ENCODE measurements at regions not wholly inside any gene's neighbourhood (a gene's known extent, or its start where the extent isn't known, plus 50 kb on each side); places are given as distances from the start of the nearest gene placed in this dataset.

GRCh38 chr2:134191835-134192234, 62.0 kb upstream of the MGAT5 start:
- TF ChIP-seq, protein P1, sequence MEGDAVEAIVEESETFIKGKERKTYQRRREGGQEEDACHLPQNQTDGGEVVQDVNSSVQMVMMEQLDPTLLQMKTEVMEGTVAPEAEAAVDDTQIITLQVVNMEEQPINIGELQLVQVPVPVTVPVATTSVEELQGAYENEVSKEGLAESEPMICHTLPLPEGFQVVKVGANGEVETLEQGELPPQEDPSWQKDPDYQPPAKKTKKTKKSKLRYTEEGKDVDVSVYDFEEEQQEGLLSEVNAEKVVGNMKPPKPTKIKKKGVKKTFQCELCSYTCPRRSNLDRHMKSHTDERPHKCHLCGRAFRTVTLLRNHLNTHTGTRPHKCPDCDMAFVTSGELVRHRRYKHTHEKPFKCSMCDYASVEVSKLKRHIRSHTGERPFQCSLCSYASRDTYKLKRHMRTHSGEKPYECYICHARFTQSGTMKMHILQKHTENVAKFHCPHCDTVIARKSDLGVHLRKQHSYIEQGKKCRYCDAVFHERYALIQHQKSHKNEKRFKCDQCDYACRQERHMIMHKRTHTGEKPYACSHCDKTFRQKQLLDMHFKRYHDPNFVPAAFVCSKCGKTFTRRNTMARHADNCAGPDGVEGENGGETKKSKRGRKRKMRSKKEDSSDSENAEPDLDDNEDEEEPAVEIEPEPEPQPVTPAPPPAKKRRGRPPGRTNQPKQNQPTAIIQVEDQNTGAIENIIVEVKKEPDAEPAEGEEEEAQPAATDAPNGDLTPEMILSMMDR (conservative IDR thresholded peaks at IDR 0.05; ENCODE audit: low read length): no peak
- no peak for TF ChIP-seq EZH2phosphoT487 (IDR thresholded peaks at IDR 0.05; ENCODE audit: borderline replicate concordance, low read depth, low read length)
